ENCODE measurements at regions not wholly inside any gene's neighbourhood (a gene's known extent, or its start where the extent isn't known, plus 50 kb on each side); places are given as distances from the start of the nearest gene placed in this dataset.

- WGBS, result 86% methylated on average over 5 of the region's 5 CpGs
- Histone ChIP-seq H3K27me3 (replicated peaks; ENCODE audit: insufficient read depth) (no peaks in the 10 kb centered on the region), H3K36me3 (no peaks in the 10 kb centered on the region), H3K4me3 (no peak overlapping the region), H3K4me1 (replicated peaks) (no peaks in the 10 kb centered on the region), H3K27ac (no peak overlapping the region), H3K9me3 (no peaks in the 10 kb centered on the region)
- DNase-seq (ENCODE audit: low spot score), result no peak
- intact Hi-C loops (cut with DNase I), result no loop called here
- TF ChIP-seq, protein P1, sequence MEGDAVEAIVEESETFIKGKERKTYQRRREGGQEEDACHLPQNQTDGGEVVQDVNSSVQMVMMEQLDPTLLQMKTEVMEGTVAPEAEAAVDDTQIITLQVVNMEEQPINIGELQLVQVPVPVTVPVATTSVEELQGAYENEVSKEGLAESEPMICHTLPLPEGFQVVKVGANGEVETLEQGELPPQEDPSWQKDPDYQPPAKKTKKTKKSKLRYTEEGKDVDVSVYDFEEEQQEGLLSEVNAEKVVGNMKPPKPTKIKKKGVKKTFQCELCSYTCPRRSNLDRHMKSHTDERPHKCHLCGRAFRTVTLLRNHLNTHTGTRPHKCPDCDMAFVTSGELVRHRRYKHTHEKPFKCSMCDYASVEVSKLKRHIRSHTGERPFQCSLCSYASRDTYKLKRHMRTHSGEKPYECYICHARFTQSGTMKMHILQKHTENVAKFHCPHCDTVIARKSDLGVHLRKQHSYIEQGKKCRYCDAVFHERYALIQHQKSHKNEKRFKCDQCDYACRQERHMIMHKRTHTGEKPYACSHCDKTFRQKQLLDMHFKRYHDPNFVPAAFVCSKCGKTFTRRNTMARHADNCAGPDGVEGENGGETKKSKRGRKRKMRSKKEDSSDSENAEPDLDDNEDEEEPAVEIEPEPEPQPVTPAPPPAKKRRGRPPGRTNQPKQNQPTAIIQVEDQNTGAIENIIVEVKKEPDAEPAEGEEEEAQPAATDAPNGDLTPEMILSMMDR (IDR thresholded peaks at IDR 0.05), result no peak
- TF ChIP-seq POLR2A (IDR thresholded peaks at IDR 0.05) (no peak), POLR2AphosphoS5 (IDR thresholded peaks at IDR 0.05) (no peak)
These were observed 69.8 kb upstream of the PLXNA4 start for GRCh38 chr7:132646052-132646451.

DNA sequence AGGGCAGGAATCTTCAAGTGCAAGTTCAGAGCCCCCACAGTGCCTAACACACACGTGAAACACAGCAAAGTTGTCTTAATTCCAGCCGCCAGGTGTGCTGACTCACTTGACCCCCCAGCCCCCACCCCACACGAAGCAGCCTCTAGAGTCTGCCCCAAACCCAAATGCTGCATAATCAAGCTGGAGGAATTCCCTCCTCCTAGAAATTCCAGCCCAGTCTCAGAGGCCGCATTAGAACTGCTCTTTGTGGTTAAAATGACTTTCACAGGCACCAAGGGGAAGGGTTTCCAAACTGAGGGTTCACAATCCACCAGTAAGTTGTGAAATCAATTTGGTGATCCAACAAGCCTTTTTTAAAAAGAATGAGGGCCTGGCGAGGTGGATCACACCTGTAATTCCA, 67.0 kb upstream of the PLXNA4 start:
- intact Hi-C loops (cut with DNase I), result no loop called here
- Histone ChIP-seq H3K27me3 (replicated peaks; ENCODE audit: insufficient read depth) (no peaks in the 10 kb centered on the region), H3K27ac (no peak overlapping the region), H3K36me3 (no peaks in the 10 kb centered on the region), H3K4me1 (replicated peaks) (no peaks in the 10 kb centered on the region), H3K9me3 (no peaks in the 10 kb centered on the region), H3K4me3 (no peak overlapping the region)
- no peak for DNase-seq (ENCODE audit: low spot score)
- 64% methylated on average over 5 of the region's 5 CpGs for WGBS
- TF ChIP-seq, protein P1 (IDR thresholded peaks at IDR 0.05), result no peak
- TF ChIP-seq POLR2A (IDR thresholded peaks at IDR 0.05), result no peak
- no peak for TF ChIP-seq POLR2AphosphoS5 (IDR thresholded peaks at IDR 0.05)

DNA sequence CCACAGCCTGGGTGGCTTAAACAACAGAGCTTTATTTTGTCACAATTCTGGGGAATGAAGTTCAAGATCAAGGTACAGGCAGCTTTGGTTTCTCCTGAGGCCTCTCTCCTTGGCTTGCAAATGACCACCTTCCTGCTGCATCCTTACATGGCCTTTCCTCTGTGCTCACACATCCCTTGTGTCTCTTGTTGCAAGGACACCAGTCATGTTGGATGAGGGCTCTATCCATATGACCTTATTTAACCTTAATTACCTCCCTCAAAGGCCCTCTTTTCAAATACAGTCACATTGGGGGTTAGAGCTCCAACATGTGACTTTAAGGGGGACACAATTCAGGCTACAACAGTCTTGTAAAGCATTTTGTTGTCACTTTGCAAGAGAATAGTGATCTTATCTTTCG, 65.0 kb upstream of the PLXNA4 start:
- Histone ChIP-seq H3K4me1 (replicated peaks) (no peaks in the 10 kb centered on the region), H3K27me3 (replicated peaks; ENCODE audit: insufficient read depth) (no peaks in the 10 kb centered on the region), H3K36me3 (no peaks in the 10 kb centered on the region), H3K27ac (no peak overlapping the region), H3K4me3 (no peak overlapping the region), H3K9me3 (no peaks in the 10 kb centered on the region)
- WGBS, result 95% methylated on average over 1 of the region's 1 CpG
- no peak for DNase-seq (ENCODE audit: low spot score)
- TF ChIP-seq POLR2A (IDR thresholded peaks at IDR 0.05) (no peak), POLR2AphosphoS5 (IDR thresholded peaks at IDR 0.05) (no peak)
- TF ChIP-seq, protein P1 (IDR thresholded peaks at IDR 0.05), result no peak
- intact Hi-C loops (cut with DNase I), result no loop called here

GRCh38 chr7:132639983-132640382, 63.7 kb upstream of the PLXNA4 start:
- Histone ChIP-seq H3K9me3 (no peaks in the 10 kb centered on the region), H3K27ac (no peak overlapping the region), H3K4me1 (replicated peaks) (no peaks in the 10 kb centered on the region), H3K36me3 (no peaks in the 10 kb centered on the region), H3K27me3 (replicated peaks; ENCODE audit: insufficient read depth) (no peaks in the 10 kb centered on the region), H3K4me3 (no peak overlapping the region)
- DNase-seq (ENCODE audit: low spot score), result no peak
- WGBS, result 87% methylated on average over 5 of the region's 5 CpGs
- intact Hi-C loops (cut with DNase I), result no loop called here
- TF ChIP-seq, protein P1 (IDR thresholded peaks at IDR 0.05), result no peak
- TF ChIP-seq POLR2AphosphoS5 (IDR thresholded peaks at IDR 0.05) (no peak), POLR2A (IDR thresholded peaks at IDR 0.05) (no peak)

- WGBS, result 92% methylated on average over 6 of the region's 6 CpGs
- Histone ChIP-seq H3K4me3 (no peak overlapping the region), H3K27ac (no peak overlapping the region), H3K36me3 (no peaks in the 10 kb centered on the region), H3K27me3 (replicated peaks; ENCODE audit: insufficient read depth) (no peaks in the 10 kb centered on the region), H3K4me1 (replicated peaks) (no peaks in the 10 kb centered on the region), H3K9me3 (no peaks in the 10 kb centered on the region)
- intact Hi-C loops (cut with DNase I), result no loop called here
- no peak for DNase-seq (ENCODE audit: low spot score)
- TF ChIP-seq POLR2AphosphoS5 (IDR thresholded peaks at IDR 0.05) (no peak), POLR2A (IDR thresholded peaks at IDR 0.05) (no peak)
- TF ChIP-seq, protein P1 (IDR thresholded peaks at IDR 0.05), result no peak
These were observed 61.7 kb upstream of the PLXNA4 start for GRCh38 chr7:132638000-132638399.

Data from prostate gland (tissue), 2 donors.